ENCODE measurements at regions not wholly inside any gene's neighbourhood (a gene's known extent, or its start where the extent isn't known, plus 50 kb on each side); places are given as distances from the start of the nearest gene placed in this dataset.
"Not testable (repeated sequence)": the region's sequence is repeated elsewhere in the genome, so short reads cannot be mapped to it uniquely, and the experiment has no call there.

GRCh38 chr20:61092251-61092650 is 159.8 kb upstream of the CDH4 start:
- intact Hi-C loops (cut with DNase I, micrococcal nuclease), result no loop called here
- ATAC-seq (no peak), DNase-seq (no peak)

DNA sequence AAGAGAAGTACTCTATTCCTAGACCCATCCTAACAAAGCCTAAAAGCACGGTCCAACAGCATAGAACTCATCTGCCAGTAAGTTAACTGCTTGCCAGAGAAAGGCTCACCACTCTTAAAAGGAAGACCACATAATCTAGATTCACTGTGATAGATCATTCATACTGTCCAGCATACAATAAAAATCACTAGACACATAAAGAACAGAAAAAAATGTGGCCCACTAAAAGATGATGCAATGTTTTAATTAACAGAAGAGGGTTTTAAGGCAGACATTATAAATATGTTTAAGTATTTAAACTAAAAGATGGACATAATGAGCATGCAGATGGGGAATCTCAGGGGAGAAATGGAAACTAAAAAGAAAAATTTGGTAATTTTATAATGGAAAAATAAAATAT is 157.5 kb upstream of the CDH4 start:
- intact Hi-C loops (cut with DNase I, micrococcal nuclease), result no loop called here
- ATAC-seq (no peak), DNase-seq (no peak)

DNA sequence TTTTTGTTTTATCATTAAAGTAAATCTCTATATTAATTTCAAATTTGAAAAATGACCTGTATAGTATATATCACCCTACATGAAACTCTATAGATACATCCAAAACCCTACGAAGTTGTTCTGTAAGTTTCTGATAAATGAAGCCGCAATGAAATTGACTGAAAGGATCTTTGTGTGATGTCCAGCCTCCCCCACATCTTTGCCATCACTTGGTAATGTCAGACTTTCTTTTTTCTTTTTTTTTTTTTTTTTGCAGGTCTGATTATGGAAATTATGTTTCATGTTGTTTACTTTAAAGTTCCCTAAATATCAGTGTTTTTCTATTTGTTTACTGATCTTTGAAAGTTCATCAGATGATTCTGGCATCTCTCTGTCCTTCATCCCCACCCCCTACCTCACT is 155.6 kb upstream of the CDH4 start:
- ATAC-seq (no peak), DNase-seq (no peak)
- intact Hi-C loops (cut with DNase I, micrococcal nuclease), result no loop called here

- no peak for DNase-seq
- ATAC-seq, result no peak
- intact Hi-C loops (cut with DNase I, micrococcal nuclease), result no loop called here
Observed at GRCh38 chr20:61099806-61100205, 152.3 kb upstream of the CDH4 start.

DNA sequence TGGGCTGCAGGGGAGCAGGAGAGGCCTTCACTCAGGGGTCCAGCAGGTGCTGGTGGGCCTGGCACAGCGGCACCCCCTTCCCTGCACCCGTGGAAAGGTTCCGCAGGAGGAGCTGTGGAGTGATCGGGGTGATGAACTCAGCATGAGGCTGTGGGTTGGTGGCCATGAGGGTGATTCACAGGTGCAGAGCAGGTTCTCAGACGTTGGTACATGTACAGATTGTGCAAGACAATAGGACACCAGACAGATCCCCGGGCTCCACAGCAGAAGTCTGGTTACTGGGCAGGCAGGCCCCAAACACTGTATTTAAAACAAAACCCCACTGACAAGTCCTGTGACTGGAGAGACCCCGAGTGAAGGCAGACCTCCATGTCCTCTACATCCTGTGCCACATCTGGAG is 151.6 kb upstream of the CDH4 start:
- ATAC-seq (no peak), DNase-seq (no peak)
- intact Hi-C loops (cut with DNase I, micrococcal nuclease), result no loop called here

- DNase-seq, ATAC-seq: not testable (repeated sequence)
Observed at GRCh38 chr20:61101321-61101720, 150.7 kb upstream of the CDH4 start.

DNA sequence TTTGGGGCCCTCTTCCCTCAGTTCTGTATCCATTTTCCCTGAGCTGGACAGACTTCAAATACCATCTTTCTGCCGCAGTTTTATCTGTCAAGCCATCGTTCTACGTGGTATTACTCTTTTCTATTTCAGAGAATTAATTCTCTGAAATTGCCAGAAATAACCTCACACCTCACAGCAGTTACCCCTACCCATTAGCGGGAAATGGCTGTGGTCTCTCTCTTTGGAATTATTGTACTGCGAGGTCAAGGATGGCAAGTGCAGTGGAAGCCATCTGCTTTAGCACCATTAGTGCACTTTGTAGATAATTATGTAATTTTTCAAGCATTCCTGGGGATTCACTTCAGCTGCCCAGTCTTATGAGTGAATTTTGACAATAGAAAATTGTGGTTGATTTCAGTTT is 147.8 kb upstream of the CDH4 start:
- intact Hi-C loops (cut with DNase I, micrococcal nuclease), result no loop called here
- no peak for DNase-seq
- no peak for ATAC-seq

More at GRCh38 chr20:61101321-61101720, 150.7 kb upstream of the CDH4 start:
- intact Hi-C loops (cut with DNase I, micrococcal nuclease), result not testable (repeated sequence)

DNA sequence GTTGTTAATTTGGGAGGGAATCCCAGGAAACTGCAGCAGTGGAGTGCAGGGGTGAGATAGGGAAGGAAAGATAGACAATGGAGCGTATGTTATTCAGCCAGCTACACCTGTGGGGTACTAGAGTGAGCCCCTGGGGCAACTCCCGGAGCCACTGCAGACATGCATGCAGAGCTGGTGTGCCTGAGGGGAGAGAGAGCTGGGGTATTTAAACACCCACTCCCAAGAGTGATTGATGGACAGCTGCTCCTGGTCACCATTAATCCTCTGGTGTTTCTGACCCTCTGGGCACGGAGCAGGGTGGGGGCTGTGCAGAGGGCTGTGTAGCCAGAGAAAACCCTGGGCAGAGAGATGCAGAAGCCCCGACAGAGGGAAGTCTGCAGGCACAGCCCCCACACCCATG is 146.7 kb upstream of the CDH4 start:
- intact Hi-C loops (cut with DNase I, micrococcal nuclease), result no loop called here
- DNase-seq (no peak), ATAC-seq (no peak)

DNA sequence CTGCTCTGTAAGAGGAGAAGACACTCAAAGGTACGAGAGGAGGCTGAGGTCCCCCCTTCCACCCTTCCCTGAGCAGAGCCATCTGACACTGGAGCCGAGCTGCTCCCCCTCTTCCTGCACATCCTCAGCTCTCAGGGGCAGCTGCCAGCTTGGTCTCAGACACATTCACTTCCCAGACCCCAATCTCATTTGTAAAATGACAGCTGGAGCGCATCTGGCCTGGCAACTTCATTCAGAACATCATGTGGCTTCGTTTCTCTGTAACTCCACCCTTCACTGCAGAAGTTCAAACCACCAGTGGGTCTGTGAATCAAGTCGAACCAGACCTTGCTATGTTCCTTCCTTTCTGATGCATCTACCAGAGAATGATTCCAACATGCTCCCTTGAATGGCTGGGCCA is 145.6 kb upstream of the CDH4 start:
- DNase-seq (no peak), ATAC-seq (no peak)
- intact Hi-C loops (cut with DNase I, micrococcal nuclease), result no loop called here

DNA sequence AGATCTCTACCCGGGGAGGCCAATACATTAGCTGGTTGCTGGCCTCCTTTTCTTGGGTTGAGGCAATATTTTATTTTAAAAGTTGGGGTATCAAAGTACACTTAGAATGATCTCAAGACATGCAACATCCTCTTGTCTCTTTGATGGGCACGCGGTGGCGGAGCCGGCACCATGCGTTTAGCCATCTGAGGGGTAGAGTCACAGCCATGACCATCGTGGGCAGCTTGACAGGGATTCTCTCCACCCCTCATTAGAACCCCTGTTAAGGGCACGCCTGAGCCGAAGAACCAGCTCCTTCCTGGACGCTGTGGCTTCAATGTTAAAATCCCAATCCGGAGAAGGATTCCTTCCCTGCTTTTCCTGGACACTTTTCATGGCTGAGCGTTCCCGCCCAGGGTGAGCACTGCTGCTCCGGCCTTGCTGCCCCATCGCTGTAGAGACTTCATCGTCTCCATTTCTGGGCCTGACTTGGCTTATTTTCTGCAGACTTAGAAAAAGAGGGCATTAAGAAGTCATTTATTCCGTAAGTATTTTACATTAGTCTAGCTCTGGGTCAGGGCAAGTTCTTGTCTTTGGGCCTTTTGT is 142.7 kb upstream of the CDH4 start:
- DNase-seq (no peak), ATAC-seq (no peak)
- intact Hi-C loops (cut with DNase I, micrococcal nuclease), result no loop called here

DNA sequence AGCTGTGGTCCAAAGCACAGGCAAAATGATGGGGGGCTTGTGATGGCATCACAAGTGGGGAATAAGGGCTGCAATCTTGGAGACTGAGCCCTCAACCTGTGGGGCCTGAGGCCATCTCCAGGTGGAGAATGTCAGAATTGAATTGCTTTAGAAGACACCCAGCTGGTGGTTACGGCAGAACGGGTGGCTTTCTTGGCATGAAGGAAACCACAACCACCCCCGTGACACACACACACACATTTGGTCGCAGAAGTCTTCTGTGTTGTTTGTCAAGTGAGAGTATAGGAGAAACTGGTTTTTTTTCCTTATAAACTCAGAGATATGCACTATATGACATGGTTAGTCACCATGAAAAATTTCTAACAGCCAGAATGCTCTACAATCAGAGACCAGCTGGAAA is 139.5 kb upstream of the CDH4 start:
- intact Hi-C loops (cut with DNase I, micrococcal nuclease), result no loop called here
- DNase-seq (no peak), ATAC-seq (no peak)

DNA sequence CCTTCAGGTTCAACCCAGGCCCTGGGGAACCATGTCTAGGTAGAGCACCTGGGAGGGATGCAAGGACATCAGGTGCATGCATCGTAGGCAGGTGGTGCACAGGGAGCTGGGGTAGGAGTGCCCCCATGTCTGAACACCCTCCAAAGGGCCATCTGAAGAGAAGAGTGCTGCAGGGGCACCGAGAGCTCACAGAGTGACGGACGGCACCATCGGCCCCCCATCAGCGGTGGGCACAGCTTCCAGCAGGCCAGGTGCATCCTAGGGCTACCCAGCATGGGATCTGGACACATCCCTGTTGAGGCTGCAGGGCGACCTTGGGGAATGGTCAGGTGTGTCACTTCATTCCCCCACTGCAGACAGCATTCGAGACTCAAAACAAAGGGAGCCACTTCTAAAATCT is 138.3 kb upstream of the CDH4 start:
- DNase-seq (no peak), ATAC-seq (no peak)
- intact Hi-C loops (cut with DNase I, micrococcal nuclease), result no loop called here

DNA sequence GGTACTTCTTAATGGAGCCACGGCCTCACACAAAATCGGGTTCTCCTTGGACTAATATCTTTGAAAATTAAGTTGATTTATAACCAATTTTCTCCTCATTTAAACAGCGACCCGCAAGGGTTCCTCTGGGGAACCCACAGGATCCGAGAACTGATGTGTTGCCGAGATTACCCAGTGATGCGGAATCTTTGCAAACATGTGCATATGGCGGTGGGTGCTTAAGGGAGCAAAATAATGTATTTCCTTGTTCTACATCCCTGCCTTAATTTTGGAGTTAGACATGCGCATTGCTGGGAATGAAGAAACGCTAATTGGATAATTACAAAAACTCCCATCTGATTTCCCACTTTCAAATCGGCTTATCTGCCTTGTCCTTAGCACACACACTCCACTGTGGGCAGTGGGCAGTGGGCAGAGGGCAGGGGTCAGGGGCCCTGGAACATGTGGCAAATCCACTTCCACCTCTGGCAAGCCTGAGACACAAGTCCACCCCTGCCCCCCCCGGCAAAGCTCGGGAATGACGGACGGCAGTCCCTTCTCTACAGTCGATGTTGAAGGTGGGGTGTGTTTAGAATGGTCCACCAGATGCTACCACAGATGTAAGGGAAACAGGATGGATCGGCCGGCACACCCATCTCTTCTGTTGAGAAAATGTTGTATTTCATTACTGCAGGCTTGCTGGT is 137.4 kb upstream of the CDH4 start:
- ATAC-seq (no peak), DNase-seq (no peak)
- intact Hi-C loops (cut with DNase I, micrococcal nuclease), result no loop called here

GRCh38 chr20:61115364-61116065 is 136.5 kb upstream of the CDH4 start:
- ATAC-seq (no peak), DNase-seq (no peak)
- intact Hi-C loops (cut with DNase I, micrococcal nuclease), result no loop called here

DNA sequence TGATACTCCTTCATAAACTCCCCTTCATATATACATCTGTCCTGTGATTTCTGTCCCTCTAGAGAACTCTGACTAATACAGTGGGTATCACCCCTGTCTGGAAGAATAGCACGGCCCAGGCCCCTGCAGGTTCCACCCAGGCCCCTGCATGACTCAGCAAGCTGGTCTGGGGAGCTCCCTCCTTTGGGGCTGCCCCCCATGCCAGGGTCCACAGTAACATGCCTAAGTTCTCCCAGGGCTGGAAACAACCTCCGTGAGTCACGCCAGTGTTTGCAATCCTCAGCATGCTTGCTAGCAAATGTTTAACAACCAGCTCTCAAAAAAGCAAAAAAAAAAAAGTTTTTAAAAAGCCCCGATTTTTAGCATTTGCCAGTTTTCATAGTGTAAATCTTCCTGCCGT is 134.3 kb upstream of the CDH4 start:
- no peak for ATAC-seq
- intact Hi-C loops (cut with DNase I, micrococcal nuclease), result no loop called here

DNA sequence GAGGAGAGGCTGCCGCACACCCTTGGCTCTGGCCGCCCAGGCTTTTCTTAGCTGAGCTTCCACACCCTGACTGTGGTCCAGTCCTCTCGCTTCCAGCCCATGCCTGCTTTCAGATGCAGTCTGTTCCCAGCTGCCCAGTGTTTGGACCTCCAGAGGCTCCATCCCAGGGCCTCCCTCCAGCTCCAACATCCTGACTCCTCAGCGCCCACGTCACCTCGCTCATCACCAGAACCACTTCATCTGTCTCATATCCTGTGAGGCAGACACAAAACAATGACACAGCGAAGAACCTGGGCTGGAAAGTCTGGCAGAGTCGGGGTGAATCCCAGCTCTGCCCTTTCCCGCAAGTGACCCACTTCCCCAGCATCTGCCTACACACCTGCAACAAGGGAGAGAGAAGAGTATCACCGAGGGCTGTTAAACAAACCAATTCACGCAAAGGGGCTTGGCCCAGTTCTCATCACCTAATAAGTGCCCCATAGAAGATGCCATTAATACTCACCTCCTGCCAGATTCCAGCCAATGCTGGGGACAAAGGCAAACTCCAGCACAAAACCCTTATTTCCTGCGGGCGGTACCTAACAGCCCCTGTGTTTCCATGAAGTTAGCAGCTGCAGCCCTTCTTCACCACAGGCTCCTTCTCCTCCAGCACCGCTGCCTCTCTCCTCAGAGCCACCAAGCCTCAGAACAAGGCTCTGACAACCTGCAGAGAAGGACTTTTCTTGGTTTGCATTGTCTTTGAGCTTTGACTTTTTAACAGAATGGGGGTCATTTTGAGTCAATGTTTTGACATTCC is 133.4 kb upstream of the CDH4 start:
- no peak for DNase-seq
- intact Hi-C loops (cut with DNase I, micrococcal nuclease), result no loop called here
- ATAC-seq, result no peak

More for the DNA sequence above, 134.3 kb upstream of the CDH4 start:
- DNase-seq, result no peak

GRCh38 chr20:61119273-61119672 is 132.8 kb upstream of the CDH4 start:
- intact Hi-C loops (cut with DNase I, micrococcal nuclease), result no loop called here
- DNase-seq, result no peak
- ATAC-seq, result no peak

DNA sequence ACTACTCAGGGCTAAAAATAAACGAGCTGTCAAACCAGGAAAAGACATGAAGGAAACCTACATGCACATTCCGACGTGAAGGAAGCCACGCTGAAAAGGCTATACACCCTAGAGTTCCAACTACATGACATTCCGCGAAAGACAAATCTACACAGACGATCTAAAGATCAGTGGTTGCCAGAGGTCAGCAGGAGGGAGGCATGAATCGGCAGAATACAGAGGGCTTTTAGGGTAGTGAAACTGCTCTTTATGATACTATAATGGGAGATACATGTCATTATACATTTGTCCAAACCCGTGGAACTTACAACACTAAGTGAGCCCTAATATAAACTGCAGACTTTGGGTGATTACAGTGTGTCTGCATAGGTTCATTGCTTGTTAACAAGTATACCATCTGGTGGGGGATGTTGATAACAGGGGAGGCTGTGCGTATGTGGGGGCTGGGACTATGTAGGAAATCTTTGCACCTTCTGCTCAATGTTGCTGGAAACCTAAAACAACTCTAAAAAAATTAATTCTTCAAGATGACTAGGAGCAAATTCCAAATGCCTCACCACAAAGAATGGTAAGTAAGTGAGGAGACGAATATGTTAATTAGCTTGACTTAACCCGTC is 132.2 kb upstream of the CDH4 start:
- DNase-seq (no peak), ATAC-seq (no peak)
- intact Hi-C loops (cut with DNase I, micrococcal nuclease), result no loop called here
